SK-N-SH (cell line): ENCODE measurements at regions not wholly inside any gene's neighbourhood (a gene's known extent, or its start where the extent isn't known, plus 50 kb on each side); places are given as distances from the start of the nearest gene placed in this dataset.

ENCODE experiments used
- CTCF ChIA-PET: fragments of 300-600, 350-600 bp; formaldehyde crosslinking; extraction: SDS; loops from one replicate; lab custom pipeline; 2021; lab: Yijun Ruan, JAX
- POLR2A ChIA-PET: fragments of 350-600 bp; sonication (Branson Sonifier 250); formaldehyde crosslinking; extraction: SDS; loops from one replicate; lab custom pipeline; 2020; ENCODE audit warnings: antibody characterized with exemption, inconsistent platforms; lab: Yijun Ruan, JAX
- DNase-seq: peaks from one replicate; pipeline ENCODE4 v3.0.0; 2012
- H2AFZ ChIP-seq: fragments of 200-600 bp; sonication (generic); 2 replicates; pipeline ENCODE4 v1.8.1; 2016; ENCODE audit warnings: antibody characterized with exemption, mild to moderate bottlenecking, low read depth
- H3F3A ChIP-seq: fragments of 200-600 bp; sonication (generic); replicated peaks from 2 replicates; pipeline ENCODE3; 2016; ENCODE audit warnings: antibody characterized with exemption, mild to moderate bottlenecking; ENCODE audit not compliant: insufficient read depth
- H3K27ac ChIP-seq, 2 experiments: fragments of 200-500 bp in 1 of 2; fragments of 200-600 bp in 1 of 2; sonication (Bioruptor generic) in 1 of 2; sonication (generic), shearing (Covaris generic) in 1 of 2; 2 replicates each; pipeline versions ENCODE4 v1.5.1 to v1.6.1; 2014 to 2016; ENCODE audit warnings: low read depth in 2 of 2, inconsistent platforms in 1 of 2, low read length in 1 of 2, mild to moderate bottlenecking in 1 of 2, mixed read lengths in 1 of 2
- H3K27me3 ChIP-seq: fragments of 200-600 bp; sonication (generic), shearing (Covaris generic); 2 replicates; pipeline ENCODE4 v1.6.1; 2016; ENCODE audit warnings: mixed run types; ENCODE audit not compliant: insufficient read depth
- H3K36me3 ChIP-seq, 2 experiments: fragments of 200-500 bp in 1 of 2; fragments of 200-600 bp in 1 of 2; sonication (Bioruptor generic) in 1 of 2; sonication (generic) in 1 of 2; replicated peaks in 1 of 2; 2 replicates each; pipeline versions ENCODE3 to v1.5.1; 2014 to 2016; ENCODE audit warnings: low read length in 1 of 2, mild to moderate bottlenecking in 1 of 2; ENCODE audit not compliant: insufficient read depth in 2 of 2, control insufficient read depth in 1 of 2
- H3K4me1 ChIP-seq, 2 experiments: fragments of 200-500 bp in 1 of 2; fragments of 200-600 bp in 1 of 2; sonication (Bioruptor generic) in 1 of 2; sonication (generic), shearing (Covaris generic) in 1 of 2; 2 replicates each; pipeline versions ENCODE4 v1.5.1 to v1.6.1; 2014 to 2016; ENCODE audit warnings: low read depth in 1 of 2, low read length in 1 of 2, mixed run types in 1 of 2; ENCODE audit not compliant: insufficient read depth in 2 of 2, control insufficient read depth in 1 of 2
- H3K4me2 ChIP-seq: fragments of 200-600 bp; sonication (generic), shearing (Covaris generic); 2 replicates; pipeline ENCODE4 v1.6.1; 2017; ENCODE audit warnings: mixed run types
- H3K4me3 ChIP-seq, 2 experiments: fragments of 200-500 bp in 1 of 2; fragments of 200-600 bp in 1 of 2; sonication (Bioruptor generic) in 1 of 2; sonication (generic), shearing (Covaris generic) in 1 of 2; 2 replicates each; pipeline versions ENCODE4 v1.5.1 to v1.8.1; 2014 to 2016; ENCODE audit warnings: low read depth in 2 of 2, inconsistent platforms in 1 of 2, low read length in 1 of 2, mild to moderate bottlenecking in 1 of 2, mixed read lengths in 1 of 2, moderate library complexity in 1 of 2
- H3K79me2 ChIP-seq: fragments of 200-600 bp; sonication (generic); 2 replicates; pipeline ENCODE4 v1.8.1; 2017; ENCODE audit warnings: mild to moderate bottlenecking; ENCODE audit not compliant: insufficient read depth
- H3K9ac ChIP-seq: fragments of 200-600 bp; sonication (generic); 2 replicates; pipeline ENCODE4 v1.6.1; 2017; ENCODE audit warnings: mixed run types
- H3K9me2 ChIP-seq: fragments of 200-600 bp; sonication (generic); 2 replicates; pipeline ENCODE4 v1.6.1; 2017; ENCODE audit warnings: mixed run types
- H3K9me3 ChIP-seq: fragments of 200-600 bp; sonication (generic); 2 replicates; pipeline ENCODE4 v1.6.1; 2017; ENCODE audit warnings: mixed run types, mild to moderate bottlenecking, moderate library complexity
- H4K20me1 ChIP-seq: fragments of 200-600 bp; sonication (generic); 2 replicates; pipeline ENCODE4 v1.6.1; 2017; ENCODE audit warnings: mild to moderate bottlenecking, mixed run types; ENCODE audit not compliant: insufficient read depth
- EP300 ChIP-seq, 2 experiments: IDR thresholded peaks; 2 replicates each; pipeline versions ENCODE4 v1.4.0 to v1.6.1; 2012; ENCODE audit warnings: borderline replicate concordance in 1 of 2, low read depth in 1 of 2, low read length in 1 of 2
- FOXJ3 ChIP-seq: sonication (generic); formaldehyde crosslinking; IDR thresholded peaks from 2 replicates; pipeline ENCODE4 v1.5.1; 2020; ENCODE audit warnings: mild to moderate bottlenecking, missing genetic modification reagents
- IRF3 ChIP-seq: fragments of 150-350 bp; IDR thresholded peaks from 2 replicates; pipeline ENCODE4 v1.6.1; 2016; ENCODE audit warnings: mild to moderate bottlenecking, low read depth, low read length
- NFIC ChIP-seq: IDR thresholded peaks from 2 replicates; pipeline ENCODE4 v1.4.0; 2012; ENCODE audit warnings: borderline replicate concordance
- NRF1 ChIP-seq: IDR thresholded peaks from 2 replicates; pipeline ENCODE4 v1.6.1; 2012; ENCODE audit warnings: low read depth, mild to moderate bottlenecking, low read length
- RCOR1 ChIP-seq: fragments of 150-350 bp; IDR thresholded peaks from 2 replicates; pipeline ENCODE4 v1.6.1; 2017; ENCODE audit warnings: antibody characterized with exemption, low read length
- REST ChIP-seq: IDR thresholded peaks from 2 replicates; pipeline ENCODE4 v1.6.1; 2012; ENCODE audit warnings: mild to moderate bottlenecking, low read depth, low read length, moderate library complexity
- RFX5 ChIP-seq: IDR thresholded peaks from 2 replicates; pipeline ENCODE4 v1.6.1; 2012; ENCODE audit warnings: mild to moderate bottlenecking, improper control_type of control experiment, low read length
- SMC3 ChIP-seq: IDR thresholded peaks from 2 replicates; pipeline ENCODE4 v1.6.1; 2012; ENCODE audit warnings: low read depth, low read length, improper control_type of control experiment
- ZBTB33 ChIP-seq: IDR thresholded peaks from 2 replicates; pipeline ENCODE4 v1.4.0; 2012; ENCODE audit warnings: low read depth, borderline replicate concordance
- WGBS: methylation state at CpG from one replicate; pipeline ENCODE4 v1.1.6; 2017; ENCODE audit warnings: low lambda C conversion rate; 5-methylcytosine and 5-hydroxymethylcytosine counted together

- TF ChIP-seq REST, result no peak
- no peak for TF ChIP-seq NRF1
- TF ChIP-seq RFX5, result no peak
- no peak for TF ChIP-seq ZBTB33
- peak in 1 of 2 experiments; percentile 82; a peak in 2 of 4 replicates for TF ChIP-seq EP300 (IDR thresholded peaks at IDR 0.05; ENCODE audit: borderline replicate concordance in 1 of 2, low read depth in 1 of 2, low read length in 1 of 2)
- peak; percentile 69 for TF ChIP-seq NFIC
- no peak for TF ChIP-seq FOXJ3 (CRISPR knock-in tag)
- TF ChIP-seq, all 33 proteins: peak for 14
These were observed 104.9 kb downstream of the CDC42EP3 start (continued) for GRCh38 chr2:37566517-37566981.

- CTCF ChIA-PET, result interaction anchor here (0.7 to 2.4 kb wide), 5 partner anchors 15 to 309 kb away, joined by 3 to 7 read pairs (median 3); no protein-coding TSS in a partner anchor
These were observed 102.9 kb downstream of the CDC42EP3 start for GRCh38 chr2:37568565-37568964.

More at GRCh38 chr2:37568565-37568964, 102.9 kb downstream of the CDC42EP3 start:
- Histone ChIP-seq H3K9me2 (no peaks in the 10 kb centered on the region), H3F3A (peaks cover 74% of the 10 kb centered on the region), H3K27me3 (no peaks in the 10 kb centered on the region), H4K20me1 (no peaks in the 10 kb centered on the region), H3K4me2 (no peak overlapping the region), H3K79me2 (no peaks in the 10 kb centered on the region), H3K9ac (no peak overlapping the region), H3K4me3 (no peak overlapping the region), H2AFZ (no peak overlapping the region), H3K9me3 (no peaks in the 10 kb centered on the region), H3K4me1 (peaks cover 12 to 51% of the 10 kb centered on the region in 2 experiments), H3K27ac (peak overlapping the region in 1 of 2 experiments; percentile 99; a peak in 1 of 4 replicates), H3K36me3 (no peaks in the 10 kb centered on the region)
- DNase-seq, result no peak
- POLR2A ChIA-PET, result no interaction called here
- WGBS, result 90% methylated on average over 2 of the region's 2 CpGs
- TF ChIP-seq SMC3 (no peak), IRF3 (no peak), RCOR1 (no peak)
